DMS53 treated with DMSO at 0.1 percent for 48 hours (cell line): ENCODE measurements at regions not wholly inside any gene's neighbourhood (a gene's known extent, or its start where the extent isn't known, plus 50 kb on each side); places are given as distances from the start of the nearest gene placed in this dataset.
"Not testable (repeated sequence)": the region's sequence is repeated elsewhere in the genome, so short reads cannot be mapped to it uniquely, and the experiment has no call there.

ENCODE experiments used
- DNase-seq: peaks from one replicate; lab custom pipeline; 2025; ENCODE audit not compliant: unreplicated experiment; lab: John Stamatoyannopoulos, UW

DNA sequence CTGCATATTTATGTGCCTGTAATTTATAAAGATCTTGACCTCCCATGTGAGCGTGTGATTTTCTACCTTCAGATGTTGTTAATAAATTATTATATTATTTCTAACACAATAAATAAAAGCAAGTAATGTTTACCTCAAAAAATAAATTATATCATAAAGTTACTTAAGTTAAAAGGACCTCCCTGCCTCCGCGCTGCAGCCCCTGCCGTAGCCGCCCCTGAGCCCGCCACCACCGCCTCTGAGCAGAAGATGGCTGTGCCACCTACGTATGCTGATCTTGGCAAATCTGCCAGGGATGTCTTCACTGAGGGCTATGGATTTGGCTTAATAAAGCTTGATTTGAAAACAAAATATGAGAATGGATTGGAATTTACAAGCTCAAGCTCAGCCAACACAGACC lies 119.6 kb upstream of the BRWD3 start:
- no peak for DNase-seq

DNA sequence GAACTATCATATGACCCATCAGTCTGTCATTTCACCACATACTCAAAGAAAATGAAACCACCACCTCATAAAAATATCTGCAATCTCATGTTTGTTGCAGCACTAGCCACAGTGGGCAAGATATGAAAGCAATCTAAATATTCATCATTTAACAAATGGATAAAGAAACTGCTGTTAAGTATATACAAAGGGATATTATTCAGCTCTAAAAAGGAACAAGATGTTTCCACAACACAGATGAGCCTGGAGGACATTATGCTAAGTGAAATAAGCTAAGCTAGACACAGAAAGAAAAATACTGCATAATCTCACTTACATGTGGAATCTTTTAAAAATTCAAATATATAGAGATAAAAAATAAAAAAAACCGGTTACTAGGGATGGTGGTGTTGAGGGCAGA lies 108.2 kb upstream of the BRWD3 start:
- DNase-seq: no peak

DNA sequence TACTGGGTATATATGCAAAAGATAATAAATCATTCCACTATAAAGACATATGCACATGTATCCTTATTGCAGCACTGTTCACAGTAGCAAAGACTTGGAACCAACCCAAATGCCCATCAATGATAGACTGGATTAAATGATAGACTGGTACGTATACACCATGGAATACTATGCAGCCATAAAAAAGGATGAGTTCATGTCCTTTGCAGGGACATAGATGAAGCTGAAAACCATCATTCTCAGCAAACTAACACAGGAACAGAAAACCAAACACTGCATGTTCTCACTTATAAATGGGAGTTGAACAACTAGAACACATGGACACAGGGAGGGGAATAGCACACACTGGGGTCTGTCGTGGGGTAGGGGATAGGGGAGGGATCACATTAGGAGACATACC lies 102.7 kb upstream of the BRWD3 start:
- not testable (repeated sequence) for DNase-seq

DNA sequence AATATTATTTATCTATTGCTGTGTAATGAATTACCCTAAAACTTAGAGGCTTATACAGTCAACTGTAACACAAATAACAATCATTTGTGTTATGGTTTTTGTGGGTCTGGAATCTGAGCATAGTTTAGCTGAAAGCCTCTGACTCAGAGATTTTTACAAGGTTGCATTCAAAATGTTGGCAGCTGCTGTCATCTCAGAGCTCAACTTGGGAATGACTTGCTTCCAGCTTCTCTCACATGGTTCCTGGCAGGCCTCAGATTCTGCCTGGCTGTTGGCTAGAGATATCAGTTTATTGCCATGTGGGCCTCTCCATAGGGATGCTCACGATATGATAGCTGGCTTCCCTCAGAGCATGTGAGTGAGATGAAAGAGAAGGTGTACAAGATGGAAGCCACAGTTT lies 70.2 kb upstream of the BRWD3 start:
- no peak for DNase-seq

DNA sequence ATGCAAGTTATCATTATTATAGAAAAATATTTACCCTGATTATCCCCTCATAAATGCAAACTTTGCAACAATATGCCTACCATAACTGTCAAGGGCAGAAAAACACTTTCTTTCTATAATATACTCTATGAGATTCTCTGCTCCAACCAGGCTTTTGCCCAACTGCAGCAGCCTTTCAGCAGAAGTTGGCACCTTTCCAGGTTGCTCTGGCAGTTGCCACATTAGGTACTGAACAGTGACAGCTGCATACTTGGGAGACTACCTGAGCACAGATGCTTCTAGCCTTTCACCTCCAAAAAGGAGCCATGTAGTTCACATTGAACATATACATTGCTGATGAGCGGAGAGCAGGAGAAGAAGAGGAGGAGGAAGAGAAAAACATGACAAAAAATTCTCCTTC lies 69.5 kb upstream of the BRWD3 start:
- DNase-seq: peak; percentile 17

DNA sequence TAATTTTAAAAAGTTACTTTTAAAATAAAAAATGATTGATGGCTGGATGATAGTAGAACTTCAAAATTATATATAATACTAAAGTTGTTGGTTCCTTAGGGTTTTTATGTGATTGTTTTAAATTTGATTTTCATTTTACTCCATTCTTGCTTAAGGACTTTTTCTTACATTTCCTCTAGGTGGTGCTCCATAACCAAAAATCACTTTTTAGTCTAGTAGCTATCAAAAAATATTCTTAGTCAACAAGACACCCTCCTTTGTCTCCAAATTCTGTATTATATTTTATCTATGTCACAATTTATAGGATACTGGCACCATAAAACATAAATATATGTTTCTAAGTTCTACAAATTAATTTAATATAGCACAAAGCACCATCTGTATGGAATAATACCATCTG lies 67.2 kb upstream of the BRWD3 start:
- peak; percentile 12 for DNase-seq
